Osteoblast (primary cell): ENCODE measurements at regions not wholly inside any gene's neighbourhood (a gene's known extent, or its start where the extent isn't known, plus 50 kb on each side); places are given as distances from the start of the nearest gene placed in this dataset.

Source experiments
- DNase-seq: peaks from one replicate; pipeline ENCODE4 v3.0.0; 2011; ENCODE audit warnings: low spot score, mixed read lengths; ENCODE audit not compliant: insufficient read length; ENCODE audit errors: missing footprints
- H2AFZ ChIP-seq: 2 replicates; pipeline ENCODE4 v1.6.0; 2011; ENCODE audit warnings: mild to moderate bottlenecking, low read length
- H3K27ac ChIP-seq: 2 replicates; pipeline ENCODE4 v1.5.1; 2011; ENCODE audit warnings: mild to moderate bottlenecking, low read depth, low read length, moderate library complexity
- H3K27me3 ChIP-seq: 2 replicates; pipeline ENCODE4 v1.6.0; 2012; ENCODE audit warnings: mild to moderate bottlenecking, control low read depth, inconsistent platforms, low read length, moderate library complexity; ENCODE audit not compliant: insufficient read depth
- H3K36me3 ChIP-seq: 2 replicates; pipeline ENCODE4 v1.5.1; 2011; ENCODE audit warnings: mild to moderate bottlenecking, low read length, control low read depth, moderate library complexity; ENCODE audit not compliant: insufficient read depth
- H3K4me1 ChIP-seq: 2 replicates; pipeline ENCODE4 v1.5.1; 2011; ENCODE audit warnings: mild to moderate bottlenecking, low read length, control low read depth, moderate library complexity; ENCODE audit not compliant: insufficient read depth
- H3K4me2 ChIP-seq: 2 replicates; pipeline ENCODE4 v1.6.0; 2011; ENCODE audit warnings: mild to moderate bottlenecking, low read length; ENCODE audit not compliant: insufficient read depth
- H3K4me3 ChIP-seq: fragments of 200-600 bp; sonication (generic); 3 replicates; pipeline ENCODE4 v1.5.1; 2012; ENCODE audit warnings: mild to moderate bottlenecking, low read length, inconsistent platforms; ENCODE audit not compliant: insufficient read depth
- H3K79me2 ChIP-seq: 2 replicates; pipeline ENCODE4 v1.6.0; 2012; ENCODE audit warnings: mild to moderate bottlenecking, low read length, control low read depth, inconsistent platforms; ENCODE audit not compliant: insufficient read depth
- H3K9me3 ChIP-seq: 2 replicates; pipeline ENCODE4 v1.5.1; 2011; ENCODE audit warnings: low read depth, low read length, control low read depth
- H4K20me1 ChIP-seq: 2 replicates; pipeline ENCODE4 v1.6.0; 2012; ENCODE audit warnings: mild to moderate bottlenecking, low read length, control low read depth; ENCODE audit not compliant: insufficient read depth
- TF ChIP-seq, protein P1 (sequence below): IDR thresholded peaks from 2 replicates; pipeline ENCODE4 v1.5.1; 2011; ENCODE audit warnings: mild to moderate bottlenecking, low read depth, low read length, moderate library complexity; ENCODE audit errors: extremely low read depth

DNA sequence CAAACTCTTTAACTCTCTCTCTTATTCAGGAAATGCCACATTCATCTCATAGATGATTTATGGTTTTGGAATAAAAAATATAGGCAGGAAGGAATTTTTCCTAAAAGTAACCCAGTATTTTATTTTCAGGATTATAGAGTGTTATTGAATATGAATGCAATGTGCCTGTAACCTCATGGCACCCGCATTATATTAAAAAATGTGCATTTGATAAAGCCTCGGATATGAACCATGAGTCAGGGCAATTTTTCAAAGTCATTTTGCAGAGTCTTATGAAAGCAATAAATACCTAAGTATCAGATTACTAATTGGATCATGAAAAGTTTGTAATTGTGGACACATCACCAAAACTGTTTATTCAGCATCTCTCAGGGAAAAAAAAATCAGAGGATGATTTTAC lies 573.8 kb downstream of the TSN start:
- Histone ChIP-seq H3K4me1 (no peaks in the 10 kb centered on the region), H3K9me3 (peaks cover 2% of the 10 kb centered on the region), H2AFZ (no peak overlapping the region), H4K20me1 (no peaks in the 10 kb centered on the region), H3K79me2 (no peaks in the 10 kb centered on the region), H3K27me3 (no peaks in the 10 kb centered on the region), H3K27ac (no peak overlapping the region), H3K36me3 (no peaks in the 10 kb centered on the region), H3K4me2 (no peak overlapping the region), H3K4me3 (no peak overlapping the region)
- DNase-seq, result no peak
- TF ChIP-seq, protein P1, sequence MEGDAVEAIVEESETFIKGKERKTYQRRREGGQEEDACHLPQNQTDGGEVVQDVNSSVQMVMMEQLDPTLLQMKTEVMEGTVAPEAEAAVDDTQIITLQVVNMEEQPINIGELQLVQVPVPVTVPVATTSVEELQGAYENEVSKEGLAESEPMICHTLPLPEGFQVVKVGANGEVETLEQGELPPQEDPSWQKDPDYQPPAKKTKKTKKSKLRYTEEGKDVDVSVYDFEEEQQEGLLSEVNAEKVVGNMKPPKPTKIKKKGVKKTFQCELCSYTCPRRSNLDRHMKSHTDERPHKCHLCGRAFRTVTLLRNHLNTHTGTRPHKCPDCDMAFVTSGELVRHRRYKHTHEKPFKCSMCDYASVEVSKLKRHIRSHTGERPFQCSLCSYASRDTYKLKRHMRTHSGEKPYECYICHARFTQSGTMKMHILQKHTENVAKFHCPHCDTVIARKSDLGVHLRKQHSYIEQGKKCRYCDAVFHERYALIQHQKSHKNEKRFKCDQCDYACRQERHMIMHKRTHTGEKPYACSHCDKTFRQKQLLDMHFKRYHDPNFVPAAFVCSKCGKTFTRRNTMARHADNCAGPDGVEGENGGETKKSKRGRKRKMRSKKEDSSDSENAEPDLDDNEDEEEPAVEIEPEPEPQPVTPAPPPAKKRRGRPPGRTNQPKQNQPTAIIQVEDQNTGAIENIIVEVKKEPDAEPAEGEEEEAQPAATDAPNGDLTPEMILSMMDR, result no peak

DNA sequence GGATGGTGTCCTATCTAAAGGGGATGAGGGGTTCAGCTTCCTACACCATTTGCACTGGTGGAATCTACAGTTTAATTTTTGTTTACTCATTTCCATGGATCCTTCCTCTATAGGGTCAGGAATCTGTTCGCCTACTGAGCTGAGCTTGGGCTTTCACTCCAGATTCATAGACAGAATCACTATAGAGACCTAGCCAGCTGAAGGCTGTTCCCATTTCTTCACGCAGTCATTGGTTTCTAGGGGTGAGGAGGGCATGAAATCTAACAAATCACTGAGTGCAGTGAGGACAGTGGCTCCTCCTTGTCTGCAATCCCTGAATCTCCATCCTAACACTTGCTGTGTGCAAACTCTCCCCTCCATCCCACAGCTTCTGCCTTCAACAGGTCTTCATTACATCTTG lies 578.5 kb downstream of the TSN start:
- TF ChIP-seq, protein P1, result no peak
- Histone ChIP-seq H3K4me2 (no peak overlapping the region), H2AFZ (no peak overlapping the region), H3K9me3 (peaks cover 2% of the 10 kb centered on the region), H3K36me3 (no peaks in the 10 kb centered on the region), H4K20me1 (no peaks in the 10 kb centered on the region), H3K27ac (no peak overlapping the region), H3K4me1 (no peaks in the 10 kb centered on the region), H3K4me3 (no peak overlapping the region), H3K27me3 (no peaks in the 10 kb centered on the region), H3K79me2 (no peaks in the 10 kb centered on the region)
- DNase-seq, result no peak

DNA sequence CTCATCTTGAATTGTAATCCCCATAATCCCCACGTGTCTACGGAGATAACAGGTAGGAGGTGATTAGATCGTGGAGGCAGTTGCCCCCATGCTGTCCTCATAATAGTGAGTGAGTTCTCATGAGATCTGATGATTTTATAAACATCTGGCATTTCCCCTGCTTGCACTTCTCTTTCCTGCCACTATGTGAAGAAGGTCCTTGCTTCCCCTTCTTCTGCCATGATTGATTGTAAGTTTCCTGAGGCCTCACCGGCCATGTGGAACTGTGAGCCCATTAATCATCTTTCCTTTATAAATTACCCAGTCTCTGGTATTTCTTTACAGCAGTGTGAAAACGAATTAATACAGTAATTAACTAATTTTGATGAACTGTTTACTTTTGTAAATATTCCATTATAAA lies 582.5 kb downstream of the TSN start:
- Histone ChIP-seq H3K4me2 (no peak overlapping the region), H3K79me2 (no peaks in the 10 kb centered on the region), H3K36me3 (no peaks in the 10 kb centered on the region), H3K27ac (no peak overlapping the region), H3K9me3 (peaks cover 2% of the 10 kb centered on the region), H3K27me3 (no peaks in the 10 kb centered on the region), H3K4me3 (no peak overlapping the region), H3K4me1 (no peaks in the 10 kb centered on the region), H2AFZ (no peak overlapping the region), H4K20me1 (no peaks in the 10 kb centered on the region)
- DNase-seq, result no peak
- TF ChIP-seq, protein P1, result no peak

DNA sequence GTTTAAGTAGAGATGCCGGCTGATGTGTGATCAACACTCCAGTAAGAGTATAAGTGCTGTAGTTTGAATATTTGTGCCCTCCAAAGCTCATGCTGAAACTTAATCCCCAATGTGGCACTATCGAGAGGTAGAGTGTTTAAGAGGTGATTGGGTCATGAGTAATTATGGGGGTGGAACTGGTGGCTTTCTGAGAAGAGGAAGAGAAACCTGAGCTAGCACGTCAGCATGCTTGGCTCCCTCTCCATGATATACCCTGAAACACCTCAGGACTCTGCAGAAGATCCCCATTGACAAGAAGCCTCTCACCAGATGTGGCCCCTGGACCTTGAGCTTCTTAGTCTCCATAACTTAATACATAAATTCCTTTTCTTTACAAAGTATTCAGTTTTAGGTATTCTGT lies 584.8 kb downstream of the TSN start:
- H3K27ac ChIP-seq, result no peak overlapping the region
- no peaks in the 10 kb centered on the region for H3K36me3 ChIP-seq

More for the DNA sequence above, 584.8 kb downstream of the TSN start:
- Histone ChIP-seq H3K79me2 (no peaks in the 10 kb centered on the region), H3K4me1 (no peaks in the 10 kb centered on the region), H3K9me3 (no peaks in the 10 kb centered on the region), H2AFZ (no peak overlapping the region), H4K20me1 (no peaks in the 10 kb centered on the region), H3K4me2 (no peak overlapping the region), H3K4me3 (no peak overlapping the region), H3K27me3 (no peaks in the 10 kb centered on the region)
- no peak for DNase-seq
- TF ChIP-seq, protein P1, result no peak
